GM23248 (cell line): ENCODE measurements at regions not wholly inside any gene's neighbourhood (a gene's known extent, or its start where the extent isn't known, plus 50 kb on each side); places are given as distances from the start of the nearest gene placed in this dataset.

Source experiments
- DNase-seq: peaks from one replicate; pipeline ENCODE4 v3.0.0-alpha.2; 2015
- H2AFZ ChIP-seq: fragments of 200-600 bp; sonication (generic); 2 replicates; pipeline ENCODE4 v1.6.1; 2016; ENCODE audit warnings: antibody characterized with exemption
- H3F3A ChIP-seq: fragments of 200-600 bp; sonication (generic); 2 replicates; pipeline ENCODE4 v1.6.1; 2016; ENCODE audit warnings: mild to moderate bottlenecking, antibody characterized with exemption, mixed run types; ENCODE audit not compliant: insufficient read depth
- H3K27ac ChIP-seq: fragments of 200-600 bp; sonication (generic); 2 replicates; pipeline ENCODE4 v1.5.1; 2016; ENCODE audit warnings: mild to moderate bottlenecking
- H3K27me3 ChIP-seq: fragments of 200-600 bp; sonication (generic); replicated peaks from 2 replicates; pipeline ENCODE4 v1.6.1; 2016; ENCODE audit warnings: mild to moderate bottlenecking; ENCODE audit not compliant: insufficient read depth
- H3K36me3 ChIP-seq: fragments of 200-600 bp; sonication (generic); 2 replicates; pipeline ENCODE4 v1.6.1; 2016; ENCODE audit warnings: low read depth, mild to moderate bottlenecking
- H3K4me1 ChIP-seq: fragments of 200-600 bp; sonication (generic); 2 replicates; pipeline ENCODE4 v1.6.1; 2016; ENCODE audit warnings: mild to moderate bottlenecking; ENCODE audit not compliant: insufficient read depth
- H3K4me2 ChIP-seq: fragments of 200-600 bp; sonication (generic); one replicate; pipeline ENCODE4 v1.6.1; 2016; ENCODE audit warnings: mild to moderate bottlenecking; ENCODE audit not compliant: unreplicated experiment
- H3K4me3 ChIP-seq: fragments of 200-600 bp; sonication (generic); 2 replicates; pipeline ENCODE4 v1.5.1; 2016; ENCODE audit warnings: mild to moderate bottlenecking
- H3K79me2 ChIP-seq: fragments of 200-600 bp; sonication (generic); 2 replicates; pipeline ENCODE4 v1.6.1; 2016; ENCODE audit warnings: mild to moderate bottlenecking; ENCODE audit not compliant: insufficient read depth
- H3K9ac ChIP-seq: fragments of 200-600 bp; sonication (generic); 2 replicates; pipeline ENCODE4 v1.6.1; 2016; ENCODE audit warnings: mild to moderate bottlenecking
- H3K9me2 ChIP-seq: fragments of 200-600 bp; sonication (generic); 2 replicates; pipeline ENCODE4 v1.6.1; 2016; ENCODE audit warnings: mixed run types, mild to moderate bottlenecking, moderate library complexity; ENCODE audit not compliant: insufficient read depth
- H3K9me3 ChIP-seq: fragments of 200-600 bp; sonication (generic); one replicate; pipeline ENCODE4 v1.6.1; 2017; ENCODE audit warnings: low read depth
- H4K20me1 ChIP-seq: fragments of 200-600 bp; sonication (generic); 2 replicates; pipeline ENCODE4 v1.6.0; 2016; ENCODE audit not compliant: insufficient read depth
- EZH2 ChIP-seq: fragments of 200-600 bp; sonication (generic); IDR thresholded peaks from 2 replicates; pipeline ENCODE4 v1.6.1; 2018; ENCODE audit warnings: antibody characterized with exemption, mild to moderate bottlenecking; ENCODE audit not compliant: insufficient read depth, poor library complexity, severe bottlenecking
- EZH2phosphoT487 ChIP-seq: fragments of 200-600 bp; sonication (generic); IDR thresholded peaks from 2 replicates; pipeline ENCODE4 v1.6.1; 2018; ENCODE audit warnings: antibody characterized with exemption, moderate library complexity, mild to moderate bottlenecking, low read depth; ENCODE audit not compliant: insufficient read depth
- WGBS, 2 experiments: methylation state at CpG; one replicate each; pipeline ENCODE4 v1.1.6; 2015 to 2017; ENCODE audit warnings: low lambda C conversion rate in 2 of 2, low coverage in 1 of 2; ENCODE audit errors: missing lambda C conversion rate in 2 of 2; 5-methylcytosine and 5-hydroxymethylcytosine counted together
- in situ Hi-C: fragments of 300-500 bp; cut with MboI; formaldehyde crosslinking; loops from 2 replicates; pipeline ENCODE4 v1.15.0; 2020

- in situ Hi-C loops = no loop called here
- Histone ChIP-seq H3K9ac (no peak overlapping the region), H3K27ac (no peak overlapping the region), H3K9me3 (no peaks in the 10 kb centered on the region), H3K4me2 (no peak overlapping the region), H2AFZ (no peak overlapping the region), H3K4me3 (no peak overlapping the region), H4K20me1 (no peaks in the 10 kb centered on the region), H3K27me3 (no peaks in the 10 kb centered on the region), H3K4me1 (no peaks in the 10 kb centered on the region), H3K9me2 (no peaks in the 10 kb centered on the region), H3K36me3 (no peaks in the 10 kb centered on the region), H3K79me2 (no peaks in the 10 kb centered on the region), H3F3A (no peaks in the 10 kb centered on the region)
- TF ChIP-seq EZH2phosphoT487 (no peak), EZH2 (no peak)
- DNase-seq = no peak
- 15 to 20% methylated on average over 9 of the region's 9 CpGs for WGBS, 2 experiments
Observed at GRCh38 chr1:4308806-4309205, 345.6 kb upstream of the AJAP1 start.

- no peak for DNase-seq
- no peaks in the 10 kb centered on the region for H3K79me2 ChIP-seq
- H3K27me3 ChIP-seq = no peaks in the 10 kb centered on the region
- H3K4me1 ChIP-seq = no peaks in the 10 kb centered on the region
- H2AFZ ChIP-seq = no peak overlapping the region
- H3F3A ChIP-seq = no peaks in the 10 kb centered on the region
- H3K9me3 ChIP-seq = no peaks in the 10 kb centered on the region
- in situ Hi-C loops = no loop called here
- no peak overlapping the region for H3K9ac ChIP-seq
- H3K27ac ChIP-seq = no peak overlapping the region
- no peaks in the 10 kb centered on the region for H3K36me3 ChIP-seq
- no peaks in the 10 kb centered on the region for H3K9me2 ChIP-seq
- TF ChIP-seq EZH2 (no peak), EZH2phosphoT487 (no peak)
- no peak overlapping the region for H3K4me2 ChIP-seq
- WGBS, 2 experiments = 37 to 38% methylated on average over 9 of the region's 9 CpGs
- no peaks in the 10 kb centered on the region for H4K20me1 ChIP-seq
- no peak overlapping the region for H3K4me3 ChIP-seq
Observed at GRCh38 chr1:4309676-4310320, 344.6 kb upstream of the AJAP1 start.

DNA sequence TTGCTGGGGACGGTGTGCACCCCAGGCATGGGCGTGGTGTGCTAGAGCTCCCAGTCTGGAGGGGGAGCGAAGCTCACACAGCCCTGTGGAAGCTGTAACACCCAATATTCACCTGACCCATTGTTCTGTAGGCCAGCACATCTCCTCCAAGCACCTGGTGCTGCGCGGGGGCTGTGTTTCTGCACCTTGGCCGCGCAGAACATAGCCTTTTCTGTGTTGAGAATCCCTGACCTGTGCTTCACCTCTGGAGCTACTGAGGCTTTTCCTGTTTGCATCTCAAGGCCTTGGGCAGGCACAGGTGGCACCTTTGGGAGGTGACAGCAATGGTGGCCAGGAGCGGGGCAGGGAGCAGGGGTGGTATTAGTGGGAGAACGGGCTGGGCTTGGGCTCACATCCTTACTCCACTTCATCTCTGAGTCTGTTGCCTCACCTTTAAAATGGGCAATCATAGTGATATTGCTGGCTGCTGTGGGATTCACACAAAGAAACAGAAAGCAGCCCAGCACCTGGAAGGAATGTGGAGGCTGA lies 343.9 kb upstream of the AJAP1 start:
- H2AFZ ChIP-seq = no peak overlapping the region
- H3K27me3 ChIP-seq = no peaks in the 10 kb centered on the region
- no peaks in the 10 kb centered on the region for H3F3A ChIP-seq
- no peaks in the 10 kb centered on the region for H3K9me2 ChIP-seq
- H3K9me3 ChIP-seq = no peaks in the 10 kb centered on the region
- H3K4me1 ChIP-seq = no peaks in the 10 kb centered on the region
- TF ChIP-seq EZH2phosphoT487 (no peak), EZH2 (no peak)
- in situ Hi-C loops = no loop called here
- no peak for DNase-seq
- H3K4me2 ChIP-seq = no peak overlapping the region
- H4K20me1 ChIP-seq = no peaks in the 10 kb centered on the region
- no peak overlapping the region for H3K4me3 ChIP-seq
- H3K9ac ChIP-seq = no peak overlapping the region
- WGBS, 2 experiments = 45 to 46% methylated on average over 9 of the region's 9 CpGs
- H3K27ac ChIP-seq = no peak overlapping the region
- H3K79me2 ChIP-seq = no peaks in the 10 kb centered on the region
- no peaks in the 10 kb centered on the region for H3K36me3 ChIP-seq

GRCh38 chr1:4312024-4312423 lies 342.4 kb upstream of the AJAP1 start:
- no peaks in the 10 kb centered on the region for H3K36me3 ChIP-seq
- no peak overlapping the region for H3K9ac ChIP-seq
- H3F3A ChIP-seq = no peaks in the 10 kb centered on the region
- no peaks in the 10 kb centered on the region for H3K9me2 ChIP-seq
- no peak for DNase-seq
- H3K4me3 ChIP-seq = no peak overlapping the region
- no peak overlapping the region for H3K27ac ChIP-seq
- in situ Hi-C loops = no loop called here
- H2AFZ ChIP-seq = no peak overlapping the region
- no peaks in the 10 kb centered on the region for H3K9me3 ChIP-seq
- TF ChIP-seq EZH2phosphoT487 = no peak
- no peak for TF ChIP-seq EZH2
- no peak overlapping the region for H3K4me2 ChIP-seq
- H3K79me2 ChIP-seq = no peaks in the 10 kb centered on the region
- no peaks in the 10 kb centered on the region for H3K4me1 ChIP-seq
- no peaks in the 10 kb centered on the region for H4K20me1 ChIP-seq
- WGBS, 2 experiments = 18 to 20% methylated on average over 6 of the region's 6 CpGs
- no peaks in the 10 kb centered on the region for H3K27me3 ChIP-seq
